Vagina (tissue), 2 donors: ENCODE measurements at regions not wholly inside any gene's neighbourhood (a gene's known extent, or its start where the extent isn't known, plus 50 kb on each side); places are given as distances from the start of the nearest gene placed in this dataset.

ENCODE experiments used
- CTCF ChIP-seq, 3 experiments: fragments of 450-650 bp in 2 of 3; fragments of 200-600 bp in 1 of 3; sonication (generic) in 1 of 3; IDR thresholded peaks; one replicate each; pipeline ENCODE4 v1.5.1; 2017 to 2019; ENCODE audit warnings: antibody characterized with exemption in 3 of 3, mild to moderate bottlenecking in 2 of 3, moderate library complexity in 2 of 3
- POLR2A ChIP-seq, 2 donors: fragments of 450-650 bp; IDR thresholded peaks; one replicate each; pipeline ENCODE4 v1.6.1; 2017; ENCODE audit warnings: antibody characterized with exemption in 2 of 2, mild to moderate bottlenecking in 2 of 2, moderate library complexity in 2 of 2
- POLR2AphosphoS5 ChIP-seq, 2 donors: sonication (generic); formaldehyde crosslinking; IDR thresholded peaks; one replicate each; pipeline ENCODE4 v1.9.0; 2017; ENCODE audit warnings: antibody characterized with exemption in 2 of 2, mild to moderate bottlenecking in 2 of 2, low read depth in 1 of 2; ENCODE audit not compliant: insufficient read depth in 1 of 2

GRCh38 chr13:73819711-73820110 lies 314.5 kb downstream of the KLF12 start:
- TF ChIP-seq CTCF (IDR thresholded peaks at IDR 0.05) (no peak), POLR2AphosphoS5 (IDR thresholded peaks at IDR 0.05; ENCODE audit: insufficient read depth in 1 of 2, low read depth in 1 of 2) (no peak), POLR2A (IDR thresholded peaks at IDR 0.05) (no peak)
